Progenitor cell of endocrine pancreas (in vitro differentiated cells): ENCODE measurements at regions not wholly inside any gene's neighbourhood (a gene's known extent, or its start where the extent isn't known, plus 50 kb on each side); places are given as distances from the start of the nearest gene placed in this dataset.

Experiments
- DNase-seq: peaks from one replicate; pipeline ENCODE4 v3.0.0; 2021; ENCODE audit warnings: low spot score; ENCODE audit not compliant: unreplicated experiment
- H3K27ac Mint-ChIP-seq: 2 replicates; pipeline ENCODE4 v1.8.0; 2021; ENCODE audit warnings: mild to moderate bottlenecking, moderate library complexity, mixed read lengths
- H3K27me3 Mint-ChIP-seq: 2 replicates; pipeline ENCODE4 v1.8.0; 2021; ENCODE audit warnings: mixed read lengths
- H3K36me3 Mint-ChIP-seq: 2 replicates; pipeline ENCODE4 v1.8.0; 2022; ENCODE audit warnings: mixed read lengths; ENCODE audit not compliant: insufficient read depth
- H3K4me1 Mint-ChIP-seq: 2 replicates; pipeline ENCODE4 v1.8.0; 2021; ENCODE audit warnings: low read depth, mixed read lengths
- H3K4me3 Mint-ChIP-seq: 2 replicates; pipeline ENCODE4 v1.8.0; 2021; ENCODE audit warnings: low read depth, mild to moderate bottlenecking, moderate library complexity, mixed read lengths
- H3K9me3 Mint-ChIP-seq: 2 replicates; pipeline ENCODE4 v1.8.0; 2021; ENCODE audit warnings: low read depth, mixed read lengths
- TF ChIP-seq, protein P1 (sequence below): fragments of 200-600 bp; sonication (generic); IDR thresholded peaks from one replicate; pipeline ENCODE4 v1.5.0; 2021; ENCODE audit warnings: antibody characterized with exemption, mild to moderate bottlenecking; ENCODE audit not compliant: unreplicated experiment

- TF ChIP-seq, protein P1, sequence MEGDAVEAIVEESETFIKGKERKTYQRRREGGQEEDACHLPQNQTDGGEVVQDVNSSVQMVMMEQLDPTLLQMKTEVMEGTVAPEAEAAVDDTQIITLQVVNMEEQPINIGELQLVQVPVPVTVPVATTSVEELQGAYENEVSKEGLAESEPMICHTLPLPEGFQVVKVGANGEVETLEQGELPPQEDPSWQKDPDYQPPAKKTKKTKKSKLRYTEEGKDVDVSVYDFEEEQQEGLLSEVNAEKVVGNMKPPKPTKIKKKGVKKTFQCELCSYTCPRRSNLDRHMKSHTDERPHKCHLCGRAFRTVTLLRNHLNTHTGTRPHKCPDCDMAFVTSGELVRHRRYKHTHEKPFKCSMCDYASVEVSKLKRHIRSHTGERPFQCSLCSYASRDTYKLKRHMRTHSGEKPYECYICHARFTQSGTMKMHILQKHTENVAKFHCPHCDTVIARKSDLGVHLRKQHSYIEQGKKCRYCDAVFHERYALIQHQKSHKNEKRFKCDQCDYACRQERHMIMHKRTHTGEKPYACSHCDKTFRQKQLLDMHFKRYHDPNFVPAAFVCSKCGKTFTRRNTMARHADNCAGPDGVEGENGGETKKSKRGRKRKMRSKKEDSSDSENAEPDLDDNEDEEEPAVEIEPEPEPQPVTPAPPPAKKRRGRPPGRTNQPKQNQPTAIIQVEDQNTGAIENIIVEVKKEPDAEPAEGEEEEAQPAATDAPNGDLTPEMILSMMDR: no peak
- no peaks in the 10 kb centered on the region for H3K27me3 Mint-ChIP-seq
- H3K4me1 Mint-ChIP-seq: peaks cover 2% of the 10 kb centered on the region
- H3K9me3 Mint-ChIP-seq: peaks cover 21% of the 10 kb centered on the region
- no peak overlapping the region for H3K27ac Mint-ChIP-seq
- no peak for DNase-seq
- H3K36me3 Mint-ChIP-seq: no peaks in the 10 kb centered on the region
- no peak overlapping the region for H3K4me3 Mint-ChIP-seq
These were observed 922.2 kb upstream of the POU3F4 start for GRCh38 chrX:82585868-82586267.

DNA sequence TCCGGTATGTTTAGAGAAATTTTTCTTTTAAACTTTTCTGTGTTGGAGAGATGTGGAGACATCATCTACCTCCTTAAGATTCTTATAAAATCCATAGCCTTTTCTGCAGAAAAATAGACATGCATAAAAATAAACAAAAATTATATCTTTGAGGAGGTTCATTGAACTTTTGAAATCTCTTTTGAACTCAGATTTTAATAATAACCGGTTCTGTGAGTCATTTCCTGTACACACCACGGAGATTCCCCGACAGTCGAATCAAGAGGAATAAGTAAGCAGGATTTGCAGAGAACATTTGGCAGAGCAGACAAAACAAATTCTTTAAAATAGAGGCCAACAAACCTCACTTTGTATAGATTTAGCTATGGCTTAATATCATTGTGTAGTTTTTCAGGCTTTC is 918.7 kb upstream of the POU3F4 start:
- Mint-ChIP-seq H3K4me1 (peaks cover 2% of the 10 kb centered on the region), H3K27ac (no peak overlapping the region), H3K36me3 (no peaks in the 10 kb centered on the region), H3K27me3 (no peaks in the 10 kb centered on the region), H3K9me3 (peaks cover 30% of the 10 kb centered on the region), H3K4me3 (no peak overlapping the region)
- no peak for DNase-seq
- TF ChIP-seq, protein P1: no peak

GRCh38 chrX:82591421-82591820 is 916.7 kb upstream of the POU3F4 start:
- Mint-ChIP-seq H3K9me3 (peaks cover 26% of the 10 kb centered on the region), H3K4me3 (no peak overlapping the region), H3K36me3 (no peaks in the 10 kb centered on the region), H3K27ac (no peak overlapping the region), H3K27me3 (no peaks in the 10 kb centered on the region), H3K4me1 (peaks cover 2% of the 10 kb centered on the region)
- TF ChIP-seq, protein P1: no peak
- DNase-seq: no peak

GRCh38 chrX:82626978-82627377 is 881.1 kb upstream of the POU3F4 start:
- Mint-ChIP-seq H3K9me3 (peaks cover 54% of the 10 kb centered on the region), H3K36me3 (peaks cover 1% of the 10 kb centered on the region)
- TF ChIP-seq, protein P1: no peak

DNA sequence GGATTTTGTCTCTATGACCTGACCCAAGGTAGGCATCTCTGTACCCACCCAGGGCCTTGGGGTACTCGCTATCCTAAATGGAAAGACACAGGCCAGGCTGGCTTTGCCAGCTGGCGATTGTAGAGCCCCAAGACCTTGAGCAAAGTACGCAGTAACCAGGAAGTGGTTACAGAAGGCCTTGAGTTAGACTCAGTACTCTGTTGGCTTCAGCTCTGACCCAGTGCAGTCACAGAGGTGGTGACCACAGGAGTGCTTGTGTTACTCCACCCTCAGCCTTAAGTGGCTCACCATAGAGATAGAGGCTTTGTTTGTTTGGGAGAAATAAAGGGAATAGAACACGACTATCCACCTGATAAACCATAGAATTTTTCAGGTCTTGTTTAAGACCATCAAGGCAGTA is 880.5 kb upstream of the POU3F4 start:
- TF ChIP-seq, protein P1: no peak
- peaks cover 50% of the 10 kb centered on the region for H3K9me3 Mint-ChIP-seq
- DNase-seq: no peak

More at GRCh38 chrX:82626978-82627377, 881.1 kb upstream of the POU3F4 start:
- Mint-ChIP-seq H3K27me3 (no peaks in the 10 kb centered on the region), H3K4me1 (no peaks in the 10 kb centered on the region), H3K4me3 (no peak overlapping the region), H3K27ac (no peak overlapping the region)
- no peak for DNase-seq

More for the DNA sequence above, 880.5 kb upstream of the POU3F4 start:
- no peaks in the 10 kb centered on the region for H3K4me1 Mint-ChIP-seq
- H3K4me3 Mint-ChIP-seq: no peak overlapping the region
- peaks cover 1% of the 10 kb centered on the region for H3K36me3 Mint-ChIP-seq
- H3K27me3 Mint-ChIP-seq: no peaks in the 10 kb centered on the region
- H3K27ac Mint-ChIP-seq: no peak overlapping the region
